GM18858 (cell line): ENCODE measurements at regions not wholly inside any gene's neighbourhood (a gene's known extent, or its start where the extent isn't known, plus 50 kb on each side); places are given as distances from the start of the nearest gene placed in this dataset.
"Not testable (repeated sequence)": the region's sequence is repeated elsewhere in the genome, so short reads cannot be mapped to it uniquely, and the experiment has no call there.

Experiments used
- ATAC-seq: cut with Tn5 transposase; IDR thresholded peaks from one replicate; pipeline ENCODE4 v1.9.1; 2021; ENCODE audit not compliant: unreplicated experiment

- ATAC-seq = not testable (repeated sequence)
These were observed 127.2 kb downstream of the TNFRSF13B start for GRCh38 chr17:16844669-16845068.

- not testable (repeated sequence) for ATAC-seq
These were observed 128.4 kb downstream of the TNFRSF13B start for GRCh38 chr17:16843511-16843910.

GRCh38 chr17:16842346-16842745 lies 129.6 kb downstream of the TNFRSF13B start:
- ATAC-seq = not testable (repeated sequence)

- not testable (repeated sequence) for ATAC-seq
These were observed 130.0 kb downstream of the TNFRSF13B start for GRCh38 chr17:16841896-16842295.

- not testable (repeated sequence) for ATAC-seq
These were observed 131.7 kb downstream of the TNFRSF13B start for GRCh38 chr17:16840219-16840618.

GRCh38 chr17:16839242-16840175 lies 132.4 kb downstream of the TNFRSF13B start:
- ATAC-seq = not testable (repeated sequence)

- ATAC-seq = not testable (repeated sequence)
These were observed 133.1 kb downstream of the TNFRSF13B start for GRCh38 chr17:16838795-16839194.

GRCh38 chr17:16838287-16838686 lies 133.6 kb downstream of the TNFRSF13B start:
- ATAC-seq = not testable (repeated sequence)

- not testable (repeated sequence) for ATAC-seq
These were observed 134.3 kb downstream of the TNFRSF13B start for GRCh38 chr17:16837468-16838266.

- not testable (repeated sequence) for ATAC-seq
These were observed 135.5 kb downstream of the TNFRSF13B start for GRCh38 chr17:16836315-16836915.

GRCh38 chr17:16833517-16833916 lies 138.4 kb downstream of the TNFRSF13B start:
- not testable (repeated sequence) for ATAC-seq

GRCh38 chr17:16832853-16833252 lies 139.1 kb downstream of the TNFRSF13B start:
- not testable (repeated sequence) for ATAC-seq

- ATAC-seq = not testable (repeated sequence)
These were observed 139.7 kb downstream of the TNFRSF13B start for GRCh38 chr17:16832206-16832605.

- ATAC-seq = not testable (repeated sequence)
These were observed 140.7 kb downstream of the CCDC144A start for GRCh38 chr17:16830770-16831169.

- ATAC-seq = not testable (repeated sequence)
These were observed 140.2 kb downstream of the CCDC144A start for GRCh38 chr17:16830219-16830618.
